ENCODE measurements at regions not wholly inside any gene's neighbourhood (a gene's known extent, or its start where the extent isn't known, plus 50 kb on each side); places are given as distances from the start of the nearest gene placed in this dataset.

DNA sequence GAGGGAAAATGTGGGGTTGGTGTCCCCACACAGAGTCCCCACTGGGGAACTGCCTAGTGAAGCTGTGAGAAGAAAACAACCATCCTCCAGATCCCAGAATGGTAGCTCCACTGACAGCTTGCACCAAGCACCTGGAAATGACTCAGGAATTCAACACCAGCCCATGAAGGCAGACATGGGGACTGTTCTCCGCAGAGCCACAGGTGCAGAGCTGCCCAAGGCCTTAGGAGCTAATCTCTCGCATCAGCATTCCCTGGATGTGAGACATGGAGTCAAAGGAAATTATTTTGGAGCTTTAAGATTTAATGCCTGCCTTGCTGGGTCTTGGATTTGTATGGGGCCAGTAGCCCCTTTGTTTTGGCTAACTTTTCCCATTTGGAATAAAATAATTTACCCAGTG lies 367.9 kb downstream of the FAM133A start:
- DNase-seq (ENCODE audit: low spot score in 2 of 2), result no peak
- no peaks in the 10 kb centered on the region for H3K9me3 ChIP-seq
- no peak overlapping the region for H3K27ac ChIP-seq
- no peaks in the 10 kb centered on the region for H3K4me1 ChIP-seq
- H3K4me3 ChIP-seq, result no peak overlapping the region
- TF ChIP-seq POLR2AphosphoS5 (IDR thresholded peaks at IDR 0.05), result no peak
- TF ChIP-seq, protein P1, sequence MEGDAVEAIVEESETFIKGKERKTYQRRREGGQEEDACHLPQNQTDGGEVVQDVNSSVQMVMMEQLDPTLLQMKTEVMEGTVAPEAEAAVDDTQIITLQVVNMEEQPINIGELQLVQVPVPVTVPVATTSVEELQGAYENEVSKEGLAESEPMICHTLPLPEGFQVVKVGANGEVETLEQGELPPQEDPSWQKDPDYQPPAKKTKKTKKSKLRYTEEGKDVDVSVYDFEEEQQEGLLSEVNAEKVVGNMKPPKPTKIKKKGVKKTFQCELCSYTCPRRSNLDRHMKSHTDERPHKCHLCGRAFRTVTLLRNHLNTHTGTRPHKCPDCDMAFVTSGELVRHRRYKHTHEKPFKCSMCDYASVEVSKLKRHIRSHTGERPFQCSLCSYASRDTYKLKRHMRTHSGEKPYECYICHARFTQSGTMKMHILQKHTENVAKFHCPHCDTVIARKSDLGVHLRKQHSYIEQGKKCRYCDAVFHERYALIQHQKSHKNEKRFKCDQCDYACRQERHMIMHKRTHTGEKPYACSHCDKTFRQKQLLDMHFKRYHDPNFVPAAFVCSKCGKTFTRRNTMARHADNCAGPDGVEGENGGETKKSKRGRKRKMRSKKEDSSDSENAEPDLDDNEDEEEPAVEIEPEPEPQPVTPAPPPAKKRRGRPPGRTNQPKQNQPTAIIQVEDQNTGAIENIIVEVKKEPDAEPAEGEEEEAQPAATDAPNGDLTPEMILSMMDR (IDR thresholded peaks at IDR 0.05), result no peak
- TF ChIP-seq POLR2A (IDR thresholded peaks at IDR 0.05), result no peak
- TF ChIP-seq EP300 (IDR thresholded peaks at IDR 0.05), result no peak
- H3K27me3 ChIP-seq, result no peaks in the 10 kb centered on the region
- WGBS, result 71% methylated on average over 2 of the region's 2 CpGs
- H3K36me3 ChIP-seq, result no peaks in the 10 kb centered on the region

DNA sequence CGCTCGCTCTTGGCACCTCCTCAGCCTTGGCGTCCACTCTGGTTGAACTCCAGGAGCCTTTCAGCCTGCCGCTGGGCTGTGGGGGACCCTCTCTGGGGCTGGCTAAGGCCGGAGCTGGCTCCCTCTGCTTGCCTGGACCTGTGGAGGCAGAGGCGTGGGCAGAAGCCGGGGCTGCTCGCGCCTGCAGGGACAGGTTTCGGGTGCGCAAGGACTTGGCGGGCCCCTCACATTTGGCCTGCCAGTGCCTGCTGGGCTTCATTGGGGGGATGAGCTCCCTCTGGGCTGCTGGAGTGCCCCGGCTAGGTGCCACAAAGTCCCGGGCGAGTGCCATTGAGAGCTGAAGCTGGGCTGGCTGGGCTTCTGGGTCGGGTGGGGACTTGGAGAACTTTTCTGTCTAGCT lies 371.7 kb downstream of the FAM133A start:
- H3K4me1 ChIP-seq, result no peaks in the 10 kb centered on the region
- no peaks in the 10 kb centered on the region for H3K9me3 ChIP-seq
- DNase-seq (ENCODE audit: low spot score in 2 of 2), result no peak
- H3K36me3 ChIP-seq, result no peaks in the 10 kb centered on the region
- H3K27me3 ChIP-seq, result no peaks in the 10 kb centered on the region
- TF ChIP-seq, protein P1 (IDR thresholded peaks at IDR 0.05), result no peak
- no peak for TF ChIP-seq EP300 (IDR thresholded peaks at IDR 0.05)
- no peak for TF ChIP-seq POLR2AphosphoS5 (IDR thresholded peaks at IDR 0.05)
- no peak for TF ChIP-seq POLR2A (IDR thresholded peaks at IDR 0.05)
- WGBS, result 72% methylated on average over 10 of the region's 16 CpGs
- H3K4me3 ChIP-seq, result no peak overlapping the region
- no peak overlapping the region for H3K27ac ChIP-seq

DNA sequence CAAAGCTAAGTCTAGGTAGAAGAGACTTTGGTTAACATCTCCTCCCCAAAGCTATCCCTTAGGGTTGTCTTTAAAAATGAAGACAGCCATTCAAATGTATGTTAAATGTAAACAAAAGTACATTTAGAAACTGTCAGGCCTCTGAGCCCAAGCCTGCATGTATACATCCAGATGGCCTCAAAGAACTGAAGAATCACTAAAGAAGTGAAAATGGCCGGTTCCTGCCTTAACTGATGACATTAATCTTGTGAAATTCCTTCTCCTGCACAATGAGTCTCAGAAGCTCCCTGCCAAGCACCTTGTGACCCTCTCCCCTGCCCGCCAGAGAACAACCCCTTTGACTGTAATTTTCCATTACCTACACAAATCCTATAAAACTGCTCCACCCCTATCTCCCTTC lies 377.9 kb downstream of the FAM133A start:
- TF ChIP-seq POLR2A (IDR thresholded peaks at IDR 0.05), result no peak
- no peaks in the 10 kb centered on the region for H3K27me3 ChIP-seq
- DNase-seq (ENCODE audit: low spot score in 2 of 2), result no peak
- no peaks in the 10 kb centered on the region for H3K9me3 ChIP-seq
- no peaks in the 10 kb centered on the region for H3K4me1 ChIP-seq
- no peaks in the 10 kb centered on the region for H3K36me3 ChIP-seq
- 58% methylated on average over 2 of the region's 2 CpGs for WGBS
- H3K27ac ChIP-seq, result no peak overlapping the region
- no peak overlapping the region for H3K4me3 ChIP-seq

DNA sequence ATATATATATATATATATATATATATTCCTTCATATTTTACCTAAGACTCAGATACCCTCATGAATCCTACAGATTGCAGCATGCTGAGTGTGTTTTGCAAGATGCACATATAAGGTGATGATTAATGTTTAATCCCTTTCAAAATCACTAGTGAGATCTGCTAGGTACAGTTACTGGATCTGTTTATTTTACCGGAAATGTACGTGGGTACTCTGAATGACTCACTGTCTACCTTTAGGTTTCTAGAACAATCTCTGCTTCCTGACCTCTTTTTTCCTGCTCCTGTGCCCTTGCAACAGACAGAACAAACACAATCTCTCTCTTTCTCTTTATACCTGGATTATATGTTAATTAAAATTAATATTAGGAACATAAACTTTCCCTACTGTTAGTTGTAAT lies 379.6 kb downstream of the FAM133A start:
- H3K9me3 ChIP-seq, result no peaks in the 10 kb centered on the region
- TF ChIP-seq, protein P1 (IDR thresholded peaks at IDR 0.05), result no peak
- TF ChIP-seq POLR2A (IDR thresholded peaks at IDR 0.05) (no peak), EP300 (IDR thresholded peaks at IDR 0.05) (no peak), POLR2AphosphoS5 (IDR thresholded peaks at IDR 0.05) (no peak)
- WGBS, result 59% methylated on average over 2 of the region's 2 CpGs

DNA sequence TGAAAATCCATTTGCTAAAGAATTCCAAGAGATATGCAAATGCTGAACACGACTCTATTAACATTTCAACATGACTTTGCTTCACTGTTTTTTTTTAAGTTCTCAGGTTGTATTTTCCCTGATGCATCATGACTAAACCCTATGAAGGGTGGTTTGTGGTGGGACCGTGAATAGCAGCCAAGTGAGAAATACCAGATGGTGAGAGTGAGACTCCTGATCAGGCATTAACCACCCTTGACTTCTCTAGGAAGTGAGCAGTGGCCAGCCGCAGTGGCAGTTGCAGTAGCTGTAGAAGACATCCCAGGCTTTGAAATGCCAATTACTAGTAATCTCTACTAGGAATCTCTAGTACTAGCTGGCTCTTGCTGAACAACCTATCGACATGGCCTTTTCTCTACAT lies 383.4 kb downstream of the FAM133A start:
- H3K27me3 ChIP-seq, result no peaks in the 10 kb centered on the region
- no peak for TF ChIP-seq POLR2A (IDR thresholded peaks at IDR 0.05)
- TF ChIP-seq EP300 (IDR thresholded peaks at IDR 0.05), result no peak
- TF ChIP-seq, protein P1 (IDR thresholded peaks at IDR 0.05), result no peak
- TF ChIP-seq POLR2AphosphoS5 (IDR thresholded peaks at IDR 0.05), result no peak
- H3K4me1 ChIP-seq, result no peaks in the 10 kb centered on the region
- no peaks in the 10 kb centered on the region for H3K9me3 ChIP-seq
- no peaks in the 10 kb centered on the region for H3K36me3 ChIP-seq
- no peak for DNase-seq (ENCODE audit: low spot score in 2 of 2)
- WGBS, result 68% methylated on average over 4 of the region's 4 CpGs
- no peak overlapping the region for H3K27ac ChIP-seq
- H3K4me3 ChIP-seq, result no peak overlapping the region

More for the DNA sequence above, 379.6 kb downstream of the FAM133A start:
- H3K27ac ChIP-seq, result no peak overlapping the region
- no peaks in the 10 kb centered on the region for H3K4me1 ChIP-seq
- H3K27me3 ChIP-seq, result no peaks in the 10 kb centered on the region
- DNase-seq (ENCODE audit: low spot score in 2 of 2), result no peak
- H3K36me3 ChIP-seq, result no peaks in the 10 kb centered on the region
- no peak overlapping the region for H3K4me3 ChIP-seq

DNA sequence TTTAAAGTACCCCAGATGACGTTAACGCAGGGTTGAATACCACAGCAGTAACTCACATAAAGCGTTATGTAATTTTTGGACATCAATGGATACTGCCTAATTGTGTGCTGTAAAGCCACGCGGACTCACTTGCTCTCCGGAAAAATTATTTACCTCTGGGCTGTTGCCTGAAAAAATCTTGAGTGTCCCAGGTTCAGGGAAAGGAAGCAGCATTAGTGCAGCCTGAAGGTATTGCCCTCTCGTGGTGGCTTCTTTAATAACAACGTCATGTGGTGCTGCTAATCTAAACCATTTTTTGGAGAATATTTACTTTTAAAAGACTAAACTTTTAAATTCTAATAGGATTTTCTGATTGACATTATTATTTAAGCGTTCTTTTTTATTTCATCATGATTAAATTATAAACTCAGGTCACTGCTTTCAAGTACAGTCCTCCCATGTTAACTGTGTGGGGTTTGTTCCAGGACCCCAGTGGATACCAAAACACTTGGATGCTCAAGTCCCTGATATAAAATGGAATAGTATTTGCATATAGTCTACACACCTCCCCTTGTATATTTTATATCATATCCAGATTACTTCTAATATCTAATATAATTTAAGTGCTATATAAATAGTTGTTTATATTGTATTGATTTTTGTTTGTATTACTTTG lies 384.8 kb downstream of the FAM133A start:
- H3K36me3 ChIP-seq, result no peaks in the 10 kb centered on the region
- H3K27ac ChIP-seq, result no peak overlapping the region
- TF ChIP-seq POLR2AphosphoS5 (IDR thresholded peaks at IDR 0.05) (no peak), EP300 (IDR thresholded peaks at IDR 0.05) (no peak), POLR2A (IDR thresholded peaks at IDR 0.05) (no peak)
- TF ChIP-seq, protein P1 (IDR thresholded peaks at IDR 0.05), result peak in 1 of 2 donors; percentile 13
- 34% methylated on average over 9 of the region's 9 CpGs for WGBS
- no peaks in the 10 kb centered on the region for H3K9me3 ChIP-seq
- no peak overlapping the region for H3K4me3 ChIP-seq
- DNase-seq (ENCODE audit: low spot score in 2 of 2), result no peak
- no peaks in the 10 kb centered on the region for H3K27me3 ChIP-seq
- H3K4me1 ChIP-seq, result no peaks in the 10 kb centered on the region
